Astrocyte (in vitro differentiated cells and primary cell): ENCODE measurements at regions not wholly inside any gene's neighbourhood (a gene's known extent, or its start where the extent isn't known, plus 50 kb on each side); places are given as distances from the start of the nearest gene placed in this dataset.

ENCODE experiments used
- EZH2 ChIP-seq: IDR thresholded peaks from 2 replicates; pipeline ENCODE4 v1.6.1; 2012; ENCODE audit warnings: mild to moderate bottlenecking, low read length, inconsistent platforms; ENCODE audit not compliant: insufficient read depth
- TF ChIP-seq, protein P1 (sequence below): IDR thresholded peaks from 2 replicates; pipeline ENCODE4 v1.5.1; 2011; ENCODE audit warnings: low read depth, mild to moderate bottlenecking, inconsistent platforms, low read length, moderate library complexity; ENCODE audit not compliant: insufficient read depth

DNA sequence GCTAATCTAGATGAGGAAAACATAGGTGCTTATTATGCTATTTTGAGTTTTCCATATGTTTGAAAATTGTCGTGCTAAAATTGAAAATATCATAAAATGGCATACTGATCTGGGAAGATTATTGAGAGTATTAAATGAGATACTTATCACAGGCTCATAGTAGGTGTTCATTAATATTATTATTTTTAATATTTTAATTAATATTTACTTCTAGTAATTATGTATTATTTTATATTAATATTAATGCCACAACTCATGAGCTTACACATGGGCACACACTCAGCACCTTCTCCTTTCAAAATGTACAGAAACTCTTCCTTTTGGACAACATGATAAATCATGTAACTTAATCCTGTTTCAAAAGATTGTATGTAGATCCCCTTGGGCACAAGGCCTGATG, 223.6 kb downstream of the RAB28 start:
- TF ChIP-seq, protein P1, sequence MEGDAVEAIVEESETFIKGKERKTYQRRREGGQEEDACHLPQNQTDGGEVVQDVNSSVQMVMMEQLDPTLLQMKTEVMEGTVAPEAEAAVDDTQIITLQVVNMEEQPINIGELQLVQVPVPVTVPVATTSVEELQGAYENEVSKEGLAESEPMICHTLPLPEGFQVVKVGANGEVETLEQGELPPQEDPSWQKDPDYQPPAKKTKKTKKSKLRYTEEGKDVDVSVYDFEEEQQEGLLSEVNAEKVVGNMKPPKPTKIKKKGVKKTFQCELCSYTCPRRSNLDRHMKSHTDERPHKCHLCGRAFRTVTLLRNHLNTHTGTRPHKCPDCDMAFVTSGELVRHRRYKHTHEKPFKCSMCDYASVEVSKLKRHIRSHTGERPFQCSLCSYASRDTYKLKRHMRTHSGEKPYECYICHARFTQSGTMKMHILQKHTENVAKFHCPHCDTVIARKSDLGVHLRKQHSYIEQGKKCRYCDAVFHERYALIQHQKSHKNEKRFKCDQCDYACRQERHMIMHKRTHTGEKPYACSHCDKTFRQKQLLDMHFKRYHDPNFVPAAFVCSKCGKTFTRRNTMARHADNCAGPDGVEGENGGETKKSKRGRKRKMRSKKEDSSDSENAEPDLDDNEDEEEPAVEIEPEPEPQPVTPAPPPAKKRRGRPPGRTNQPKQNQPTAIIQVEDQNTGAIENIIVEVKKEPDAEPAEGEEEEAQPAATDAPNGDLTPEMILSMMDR = no peak
- TF ChIP-seq EZH2 = no peak
